Thyroid gland (tissue), 4 donors: ENCODE measurements at regions not wholly inside any gene's neighbourhood (a gene's known extent, or its start where the extent isn't known, plus 50 kb on each side); places are given as distances from the start of the nearest gene placed in this dataset.

Source experiments
- CTCF ChIP-seq, 6 experiments: fragments of 200-600 bp in 3 of 6; fragments of 450-650 bp in 3 of 6; sonication (generic) in 3 of 6; IDR thresholded peaks; one replicate each; pipeline ENCODE4 v1.5.1; 2016 to 2019; ENCODE audit warnings: antibody characterized with exemption in 6 of 6, mild to moderate bottlenecking in 2 of 6, inconsistent platforms in 1 of 6, moderate library complexity in 1 of 6
- POLR2A ChIP-seq, 2 donors: fragments of 450-650 bp; IDR thresholded peaks; one replicate each; pipeline ENCODE4 v1.6.1; 2017; ENCODE audit warnings: antibody characterized with exemption in 2 of 2, mild to moderate bottlenecking in 2 of 2, moderate library complexity in 1 of 2

GRCh38 chr11:91650802-91651201, 573.8 kb upstream of the FAT3 start:
- TF ChIP-seq CTCF (IDR thresholded peaks at IDR 0.05), result no peak
- TF ChIP-seq POLR2A (IDR thresholded peaks at IDR 0.05), result no peak
